ENCODE measurements at regions not wholly inside any gene's neighbourhood (a gene's known extent, or its start where the extent isn't known, plus 50 kb on each side); places are given as distances from the start of the nearest gene placed in this dataset.

GRCh38 chr13:79030513-79030912 lies 371.6 kb upstream of the OBI1 start:
- Histone ChIP-seq H3K27me3 (ENCODE audit: insufficient read depth, low read length) (no peaks in the 10 kb centered on the region), H3K4me1 (ENCODE audit: insufficient read depth, low read length) (no peaks in the 10 kb centered on the region), H3K4me2 (ENCODE audit: low read length) (no peak overlapping the region), H3K27ac (ENCODE audit: low read depth, low read length) (no peak overlapping the region), H4K20me1 (ENCODE audit: insufficient read depth, low read length) (no peaks in the 10 kb centered on the region), H3K9me3 (ENCODE audit: insufficient read depth, low read depth, low read length) (no peaks in the 10 kb centered on the region), H3K79me2 (ENCODE audit: insufficient read depth, low read length) (no peaks in the 10 kb centered on the region), H3K4me3 (ENCODE audit: insufficient read depth, low read depth, low read length) (no peak overlapping the region), H2AFZ (ENCODE audit: low read depth, low read length) (no peak overlapping the region), H3K36me3 (ENCODE audit: insufficient read depth, low read length) (no peaks in the 10 kb centered on the region), H3K9ac (ENCODE audit: low read length) (no peak overlapping the region)
- TF ChIP-seq EZH2 (IDR thresholded peaks at IDR 0.05; ENCODE audit: insufficient read depth, low read length) (no peak), CTCF (IDR thresholded peaks at IDR 0.05; ENCODE audit: insufficient read depth, low read depth, low read length) (no peak)
- Mint-ChIP-seq H3K27ac (ENCODE audit: unreplicated experiment) (no peak overlapping the region), H3K9me3 (ENCODE audit: unreplicated experiment) (no peaks in the 10 kb centered on the region), H3K4me1 (ENCODE audit: low read depth, unreplicated experiment) (no peaks in the 10 kb centered on the region), H3K4me3 (ENCODE audit: unreplicated experiment) (no peak overlapping the region), H3K27me3 (ENCODE audit: low read depth, unreplicated experiment) (no peaks in the 10 kb centered on the region), H3K36me3 (ENCODE audit: low read depth, unreplicated experiment) (no peaks in the 10 kb centered on the region)
- DNase-seq (ENCODE audit: low read depth) = no peak
- FAIRE-seq = no peak

- Mint-ChIP-seq H3K27ac (ENCODE audit: unreplicated experiment) (no peak overlapping the region), H3K4me3 (ENCODE audit: unreplicated experiment) (no peak overlapping the region), H3K9me3 (ENCODE audit: unreplicated experiment) (peaks cover 11% of the 10 kb centered on the region), H3K4me1 (ENCODE audit: low read depth, unreplicated experiment) (no peaks in the 10 kb centered on the region), H3K27me3 (ENCODE audit: low read depth, unreplicated experiment) (no peaks in the 10 kb centered on the region), H3K36me3 (ENCODE audit: low read depth, unreplicated experiment) (no peaks in the 10 kb centered on the region)
- H3K9ac ChIP-seq (ENCODE audit: low read length) = no peak overlapping the region
- FAIRE-seq (no peak), DNase-seq (ENCODE audit: low read depth) (no peak)
- no peak overlapping the region for H3K27ac ChIP-seq (ENCODE audit: low read depth, low read length)
- H3K9me3 ChIP-seq (ENCODE audit: insufficient read depth, low read depth, low read length) = peaks cover 13% of the 10 kb centered on the region
- TF ChIP-seq EZH2 (IDR thresholded peaks at IDR 0.05; ENCODE audit: insufficient read depth, low read length) (no peak), CTCF (IDR thresholded peaks at IDR 0.05; ENCODE audit: insufficient read depth, low read depth, low read length) (no peak)
- no peaks in the 10 kb centered on the region for H3K36me3 ChIP-seq (ENCODE audit: insufficient read depth, low read length)
- H3K4me2 ChIP-seq (ENCODE audit: low read length) = no peak overlapping the region
- H3K27me3 ChIP-seq (ENCODE audit: insufficient read depth, low read length) = no peaks in the 10 kb centered on the region
- H3K79me2 ChIP-seq (ENCODE audit: insufficient read depth, low read length) = no peaks in the 10 kb centered on the region
- H4K20me1 ChIP-seq (ENCODE audit: insufficient read depth, low read length) = no peaks in the 10 kb centered on the region
- no peak overlapping the region for H2AFZ ChIP-seq (ENCODE audit: low read depth, low read length)
- H3K4me3 ChIP-seq (ENCODE audit: insufficient read depth, low read depth, low read length) = no peak overlapping the region
- H3K4me1 ChIP-seq (ENCODE audit: insufficient read depth, low read length) = no peaks in the 10 kb centered on the region
Measured at GRCh38 chr13:79018166-79018565, 359.2 kb upstream of the OBI1 start.

- no peak for DNase-seq (ENCODE audit: low read depth)
- H3K4me1 ChIP-seq (ENCODE audit: insufficient read depth, low read length) = no peaks in the 10 kb centered on the region
Measured at GRCh38 chr13:79011179-79011578, 352.2 kb upstream of the OBI1 start.

More at GRCh38 chr13:79011179-79011578, 352.2 kb upstream of the OBI1 start:
- Mint-ChIP-seq H3K27me3 (ENCODE audit: low read depth, unreplicated experiment) (no peaks in the 10 kb centered on the region), H3K36me3 (ENCODE audit: low read depth, unreplicated experiment) (no peaks in the 10 kb centered on the region), H3K9me3 (ENCODE audit: unreplicated experiment) (peaks cover 5% of the 10 kb centered on the region), H3K4me1 (ENCODE audit: low read depth, unreplicated experiment) (no peaks in the 10 kb centered on the region), H3K4me3 (ENCODE audit: unreplicated experiment) (no peak overlapping the region), H3K27ac (ENCODE audit: unreplicated experiment) (no peak overlapping the region)
- no peak for TF ChIP-seq EZH2 (IDR thresholded peaks at IDR 0.05; ENCODE audit: insufficient read depth, low read length)
- TF ChIP-seq CTCF (IDR thresholded peaks at IDR 0.05; ENCODE audit: insufficient read depth, low read depth, low read length) = no peak
- Histone ChIP-seq H3K9ac (ENCODE audit: low read length) (no peak overlapping the region), H4K20me1 (ENCODE audit: insufficient read depth, low read length) (no peaks in the 10 kb centered on the region), H3K27ac (ENCODE audit: low read depth, low read length) (no peak overlapping the region), H3K4me3 (ENCODE audit: insufficient read depth, low read depth, low read length) (no peak overlapping the region), H3K79me2 (ENCODE audit: insufficient read depth, low read length) (no peaks in the 10 kb centered on the region), H2AFZ (ENCODE audit: low read depth, low read length) (no peak overlapping the region), H3K27me3 (ENCODE audit: insufficient read depth, low read length) (no peaks in the 10 kb centered on the region), H3K36me3 (ENCODE audit: insufficient read depth, low read length) (no peaks in the 10 kb centered on the region), H3K9me3 (ENCODE audit: insufficient read depth, low read depth, low read length) (no peaks in the 10 kb centered on the region), H3K4me2 (ENCODE audit: low read length) (no peak overlapping the region)
- no peak for FAIRE-seq

All from astrocyte (in vitro differentiated cells and primary cell).